GF-D8 (cell line): ENCODE measurements at regions not wholly inside any gene's neighbourhood (a gene's known extent, or its start where the extent isn't known, plus 50 kb on each side); places are given as distances from the start of the nearest gene placed in this dataset.
A peak's percentile ranks its signal among the peaks of the same experiment; 100 is the strongest.
"Not testable (repeated sequence)": the region's sequence is repeated elsewhere in the genome, so short reads cannot be mapped to it uniquely, and the experiment has no call there.

Experiments used
- DNase-seq: peaks from one replicate; lab custom pipeline; 2025; lab: John Stamatoyannopoulos, UW

DNA sequence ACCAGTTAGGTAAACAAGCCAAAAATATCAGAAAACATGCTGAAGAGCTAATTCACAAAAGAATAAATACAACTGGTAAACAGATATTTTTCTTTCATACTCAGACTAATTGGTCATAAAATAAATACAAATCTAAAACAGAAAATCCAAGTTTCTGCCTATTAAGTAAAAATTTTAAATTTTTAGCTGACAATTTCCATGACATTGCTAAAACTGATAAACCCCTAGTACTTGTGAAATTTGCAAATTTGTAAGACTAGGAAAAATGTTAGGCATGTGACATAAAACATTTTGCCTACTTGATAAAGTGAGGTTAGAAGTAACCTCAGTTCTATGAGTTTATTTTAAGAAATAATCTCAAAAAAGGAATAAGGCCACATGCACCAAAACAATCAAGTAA lies 356.1 kb downstream of the LRATD1 start:
- DNase-seq = no peak

- no peak for DNase-seq
Observed at GRCh38 chr2:14991723-14992122, 359.2 kb downstream of the LRATD1 start.

DNA sequence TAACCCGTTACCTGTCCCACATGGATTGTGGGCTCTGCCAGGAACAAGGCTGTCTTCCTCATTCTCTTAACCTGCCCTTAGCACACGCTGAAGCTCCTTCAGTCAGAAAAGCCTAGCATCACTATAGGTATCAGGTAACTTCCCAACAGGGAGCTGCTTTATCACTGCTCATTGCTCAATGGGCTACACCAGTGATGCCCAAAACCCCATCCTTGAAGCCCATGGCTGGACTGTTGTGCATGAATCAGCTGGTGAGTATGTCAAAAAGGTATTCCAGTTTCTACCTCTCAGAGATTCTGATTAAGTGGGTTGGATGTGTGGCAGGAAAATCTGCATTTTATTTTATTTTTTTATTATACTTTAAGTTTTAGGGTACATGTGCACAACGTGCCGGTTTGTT lies 362.2 kb downstream of the LRATD1 start:
- DNase-seq = no peak

DNA sequence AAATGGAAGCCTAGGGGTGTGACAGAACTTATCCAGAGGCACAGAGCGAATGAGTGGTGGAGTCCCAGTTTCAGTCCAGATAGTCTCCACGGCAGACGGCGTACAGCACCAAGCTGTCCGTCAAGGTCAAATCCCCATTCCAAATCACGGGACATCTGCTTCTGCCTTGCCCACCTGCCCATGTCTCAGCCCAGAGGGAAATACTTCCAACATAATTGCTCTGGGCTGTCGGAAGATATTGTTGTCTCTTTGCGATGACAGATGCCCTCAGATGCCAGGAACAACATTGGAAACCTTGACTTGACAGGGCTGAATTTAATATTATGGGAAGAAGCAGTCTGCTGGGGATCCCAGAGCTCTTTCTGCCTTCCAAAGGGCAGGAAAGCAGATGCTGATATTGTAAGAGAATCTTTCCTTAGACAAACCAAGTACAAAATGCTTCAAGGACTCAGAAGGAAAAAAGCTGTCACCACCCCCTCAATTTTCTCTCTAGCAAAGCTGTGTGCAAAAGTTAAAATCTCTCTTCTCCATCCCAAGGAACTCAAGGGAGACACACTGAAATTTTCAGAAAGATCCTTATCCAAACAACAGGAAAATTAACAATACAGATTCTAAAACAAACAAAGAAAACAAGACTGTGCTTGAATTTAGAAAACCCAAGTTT lies 364.0 kb downstream of the LRATD1 start:
- DNase-seq = no peak

DNA sequence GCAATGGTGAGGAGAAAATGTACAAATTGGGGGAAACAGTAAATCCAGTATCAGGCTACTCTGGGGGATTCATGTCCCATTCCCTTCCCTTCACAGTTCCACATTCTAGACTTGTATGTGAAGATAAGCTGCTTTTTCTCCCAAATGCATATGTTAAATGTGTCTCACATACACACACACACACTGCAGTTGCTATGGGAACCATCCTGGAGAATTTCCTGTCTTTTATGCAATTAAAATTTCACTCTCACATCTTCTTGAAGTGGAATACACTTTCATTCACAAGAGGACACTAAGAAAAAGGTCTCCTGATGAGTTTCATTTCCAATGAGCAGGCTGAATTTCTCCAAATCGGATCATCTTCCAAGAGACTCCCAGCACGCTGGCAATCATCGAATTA lies 366.0 kb downstream of the LRATD1 start:
- DNase-seq = no peak

- DNase-seq = no peak
Observed at GRCh38 chr2:14999114-14999661, 366.7 kb downstream of the LRATD1 start.

GRCh38 chr2:15002519-15002918 lies 370.0 kb downstream of the LRATD1 start:
- not testable (repeated sequence) for DNase-seq

DNA sequence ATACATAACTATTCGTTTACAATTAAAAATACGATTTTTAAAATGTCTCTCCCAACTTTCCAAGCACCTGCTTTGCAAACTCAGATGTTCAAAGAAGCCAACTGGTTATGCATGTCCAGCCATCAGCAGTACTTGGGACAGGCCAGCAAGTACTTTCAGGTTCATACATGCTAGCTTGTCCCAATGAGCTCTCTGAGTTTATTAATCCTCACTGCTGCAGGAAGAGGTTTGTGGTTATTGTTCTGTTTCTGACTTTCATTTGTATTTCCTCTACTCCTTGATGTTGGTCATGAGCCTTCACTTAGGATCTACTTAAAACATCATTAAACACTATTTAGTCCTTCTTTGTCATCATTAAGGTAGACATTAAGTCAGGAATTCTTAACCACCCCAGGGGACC lies 374.1 kb downstream of the LRATD1 start:
- DNase-seq = no peak

DNA sequence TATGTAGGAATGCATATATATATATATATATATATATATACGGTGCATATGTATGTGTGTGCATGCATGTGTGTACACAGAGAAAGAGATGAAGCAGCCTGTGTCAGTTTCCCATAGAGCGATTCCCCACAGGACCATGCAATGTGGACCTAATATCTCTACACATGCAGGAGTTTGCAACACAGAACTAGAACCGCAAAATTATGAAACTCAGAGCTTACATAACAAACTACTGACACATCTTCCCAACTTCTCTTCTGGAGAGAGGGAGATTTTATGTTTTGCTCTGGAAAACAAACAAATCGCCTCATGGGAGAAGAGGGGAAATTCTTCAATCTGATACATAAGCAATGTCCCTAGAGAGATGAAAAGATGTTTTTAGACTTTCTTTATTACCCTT lies 377.2 kb downstream of the LRATD1 start:
- peak; percentile 67 for DNase-seq

DNA sequence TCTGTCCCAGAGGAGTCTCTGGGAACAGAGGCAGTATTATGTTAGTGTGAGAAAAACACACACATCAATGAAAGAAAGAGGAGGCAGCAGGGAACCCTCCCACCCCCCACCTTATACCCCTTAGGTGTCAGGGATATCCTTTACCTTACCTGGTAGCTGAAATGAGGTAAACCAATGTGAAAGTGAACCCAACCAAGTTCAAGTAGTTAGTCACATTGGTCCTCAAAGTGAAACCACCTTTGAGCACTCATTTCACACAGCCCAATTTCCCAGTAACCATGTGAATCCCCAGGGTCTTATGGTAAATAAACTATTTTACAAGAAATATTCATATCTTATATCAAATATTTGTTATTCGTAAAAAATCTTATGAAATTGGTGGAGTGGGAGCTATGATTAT lies 377.8 kb downstream of the LRATD1 start:
- no peak for DNase-seq

- DNase-seq = no peak
Observed at GRCh38 chr2:15018814-15019213, 386.3 kb downstream of the LRATD1 start.

GRCh38 chr2:15023221-15023620 lies 390.7 kb downstream of the LRATD1 start:
- DNase-seq = no peak

DNA sequence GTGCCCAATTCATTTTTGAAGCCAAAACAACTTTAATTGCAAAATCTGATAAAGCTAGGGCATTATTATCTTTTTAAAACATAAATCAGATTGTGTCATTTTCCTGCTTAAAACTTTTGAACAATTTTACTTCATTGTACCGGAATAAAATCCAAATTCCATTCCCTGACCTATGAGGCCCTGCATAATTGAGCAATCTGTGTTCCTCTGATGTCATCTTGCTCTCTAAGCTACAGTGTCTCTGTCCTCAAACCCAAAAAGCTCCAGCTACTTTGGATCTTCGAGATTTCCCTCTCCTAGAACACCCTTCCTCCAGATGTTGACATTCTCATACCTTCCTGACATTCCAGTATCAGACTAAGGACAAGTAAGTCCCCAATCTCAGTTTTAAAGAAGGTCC lies 395.9 kb downstream of the LRATD1 start:
- no peak for DNase-seq

- DNase-seq = no peak
Observed at GRCh38 chr2:15031745-15032240, 399.3 kb downstream of the LRATD1 start.

- DNase-seq = no peak
Observed at GRCh38 chr2:15034246-15034645, 401.7 kb downstream of the LRATD1 start.

- no peak for DNase-seq
Observed at GRCh38 chr2:15034860-15035259, 402.3 kb downstream of the LRATD1 start.

GRCh38 chr2:15038366-15039364 lies 406.1 kb downstream of the LRATD1 start:
- DNase-seq = no peak

GRCh38 chr2:15040429-15041084 lies 408.0 kb downstream of the LRATD1 start:
- DNase-seq = peak; percentile 21

DNA sequence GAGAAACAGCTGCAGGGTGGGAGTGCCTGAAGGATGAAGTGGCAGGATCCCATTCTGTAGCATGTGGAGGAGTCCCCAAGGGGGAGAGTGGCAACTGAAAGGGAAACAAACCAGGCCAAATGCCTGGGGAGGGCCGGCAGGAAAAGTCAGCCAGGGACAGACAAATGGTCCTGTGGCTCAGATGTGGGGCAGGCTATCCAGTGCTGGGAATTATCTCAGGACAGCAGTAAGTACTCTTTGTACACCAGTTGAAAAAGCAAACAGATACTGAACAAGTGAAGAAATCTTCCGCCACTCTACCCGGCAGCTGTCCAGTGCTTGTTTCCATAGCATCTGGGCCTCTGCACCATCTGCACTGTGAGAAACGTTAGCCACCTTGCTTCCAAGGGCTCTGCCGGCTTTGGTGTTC lies 408.9 kb downstream of the LRATD1 start:
- DNase-seq = no peak

- no peak for DNase-seq
Observed at GRCh38 chr2:15042801-15043217, 410.3 kb downstream of the LRATD1 start.

GRCh38 chr2:15043336-15044058 lies 411.0 kb downstream of the LRATD1 start:
- no peak for DNase-seq

GRCh38 chr2:15045054-15045453 lies 412.5 kb downstream of the LRATD1 start:
- no peak for DNase-seq
